Keratinocyte (primary cell): ENCODE measurements at regions not wholly inside any gene's neighbourhood (a gene's known extent, or its start where the extent isn't known, plus 50 kb on each side); places are given as distances from the start of the nearest gene placed in this dataset.

Experiments
- DNase-seq: peaks from one replicate; pipeline ENCODE4 v3.0.0-alpha.2; 2011; ENCODE audit warnings: low read depth, missing footprints, low spot score
- FAIRE-seq: peaks from 2 replicates; lab custom pipeline; 2011; peaks lifted over from hg19 to GRCh38; lab: Jason Lieb, UNC
- H2AFZ ChIP-seq: 2 replicates; pipeline ENCODE4 v1.6.0; 2012; ENCODE audit warnings: low read length, control low read depth, inconsistent platforms; ENCODE audit not compliant: control insufficient read depth
- H3K27ac ChIP-seq: 2 replicates; pipeline ENCODE4 v1.5.1; 2011; ENCODE audit warnings: low read length; ENCODE audit not compliant: control insufficient read depth, insufficient read depth
- H3K27me3 ChIP-seq: 3 replicates; pipeline ENCODE4 v1.6.0; 2011; ENCODE audit warnings: low read length; ENCODE audit not compliant: control insufficient read depth, insufficient read depth; ENCODE audit errors: extremely low read depth
- H3K36me3 ChIP-seq, 2 experiments: 2 replicates in 1 of 2; 3 replicates in 1 of 2; pipeline ENCODE4 v1.5.1; 2011; ENCODE audit warnings: low read length in 2 of 2, mild to moderate bottlenecking in 1 of 2; ENCODE audit not compliant: control insufficient read depth in 2 of 2, insufficient read depth in 2 of 2; ENCODE audit errors: extremely low read depth in 1 of 2
- H3K4me1 ChIP-seq: 3 replicates; pipeline ENCODE4 v1.5.1; 2011; ENCODE audit warnings: low read length; ENCODE audit not compliant: control insufficient read depth, insufficient read depth; ENCODE audit errors: extremely low read depth
- H3K4me2 ChIP-seq: 3 replicates; pipeline ENCODE4 v1.6.0; 2011; ENCODE audit warnings: low read depth, low read length; ENCODE audit not compliant: control insufficient read depth, insufficient read depth; ENCODE audit errors: extremely low read depth
- H3K4me3 ChIP-seq, 3 experiments: fragments of 200-600 bp in 1 of 3; sonication (generic) in 1 of 3; 2 replicates in 2 of 3; 3 replicates in 1 of 3; pipeline ENCODE4 v1.5.1; 2011 to 2016; ENCODE audit warnings: low read length in 3 of 3, mild to moderate bottlenecking in 3 of 3, control low read depth in 2 of 3, inconsistent platforms in 1 of 3, low read depth in 1 of 3, mixed read lengths in 1 of 3, mixed run types in 1 of 3, moderate library complexity in 1 of 3; ENCODE audit not compliant: control insufficient read depth in 2 of 3, insufficient read depth in 2 of 3; ENCODE audit errors: extremely low read depth in 1 of 3
- H3K79me2 ChIP-seq: 2 replicates; pipeline ENCODE4 v1.6.0; 2012; ENCODE audit warnings: low read length; ENCODE audit not compliant: control insufficient read depth, insufficient read depth
- H3K9ac ChIP-seq: 3 replicates; pipeline ENCODE4 v1.6.0; 2011; ENCODE audit warnings: low read length; ENCODE audit not compliant: control insufficient read depth, insufficient read depth; ENCODE audit errors: extremely low read depth
- H3K9me1 ChIP-seq: 3 replicates; pipeline ENCODE4 v1.6.0; 2011; ENCODE audit warnings: low read length; ENCODE audit not compliant: control insufficient read depth, insufficient read depth; ENCODE audit errors: extremely low read depth
- H3K9me3 ChIP-seq: 2 replicates; pipeline ENCODE4 v1.5.1; 2012; ENCODE audit warnings: low read depth, low read length; ENCODE audit not compliant: control insufficient read depth
- H4K20me1 ChIP-seq: 3 replicates; pipeline ENCODE4 v1.6.0; 2011; ENCODE audit warnings: low read length; ENCODE audit not compliant: control insufficient read depth, insufficient read depth; ENCODE audit errors: extremely low read depth
- CTCF ChIP-seq, 3 experiments: IDR thresholded peaks in 1 of 3; conservative IDR thresholded peaks in 1 of 3; optimal IDR thresholded peaks in 1 of 3; 2 replicates in 2 of 3; 3 replicates in 1 of 3; pipeline versions ENCODE3 to v1.5.1; 2011; ENCODE audit warnings: low read length in 3 of 3, mild to moderate bottlenecking in 3 of 3, moderate library complexity in 2 of 3, control low read depth in 1 of 3, inconsistent platforms in 1 of 3; ENCODE audit not compliant: insufficient read depth in 2 of 3; ENCODE audit errors: extremely low read depth in 1 of 3
- EZH2 ChIP-seq: IDR thresholded peaks from one replicate; pipeline ENCODE4 v1.6.1; 2012; ENCODE audit warnings: inconsistent platforms, mild to moderate bottlenecking, low read length, moderate library complexity
- dilution Hi-C: fragments of 300-500 bp; cut with MboI; formaldehyde crosslinking; loops from one replicate; pipeline ENCODE4 v1.7.0; 2020; ENCODE audit warnings: low sequenced_read_pairs; ENCODE audit not compliant: extremely low pct_ligation_motif_present

- Histone ChIP-seq H3K27me3 (no peaks in the 10 kb centered on the region), H4K20me1 (no peaks in the 10 kb centered on the region), H3K9me3 (no peaks in the 10 kb centered on the region), H3K36me3 (no peaks in the 10 kb centered on the region), H3K9me1 (no peaks in the 10 kb centered on the region), H3K4me2 (no peak overlapping the region), H3K27ac (no peak overlapping the region), H3K4me3 (no peak overlapping the region), H3K79me2 (no peaks in the 10 kb centered on the region), H2AFZ (no peak overlapping the region), H3K4me1 (no peaks in the 10 kb centered on the region), H3K9ac (no peak overlapping the region)
- no peak for FAIRE-seq
- DNase-seq: no peak
- TF ChIP-seq CTCF (optimal IDR thresholded peaks at IDR 0.05 in 1 of 3, IDR thresholded peaks at IDR 0.05 in 1 of 3, conservative IDR thresholded peaks at IDR 0.05 in 1 of 3; ENCODE audit: extremely low read depth in 1 of 3, insufficient read depth in 2 of 3, low read length in 3 of 3) (no peak), EZH2 (no peak)
- dilution Hi-C loops: no loop called here
These were observed 473.8 kb upstream of the MC4R start for GRCh38 chr18:60846396-60846795.

GRCh38 chr18:60847517-60847916 lies 474.9 kb upstream of the MC4R start:
- H3K36me3 ChIP-seq: no peaks in the 10 kb centered on the region
- H3K27me3 ChIP-seq: no peaks in the 10 kb centered on the region
- no peaks in the 10 kb centered on the region for H3K9me3 ChIP-seq
- no peak overlapping the region for H3K27ac ChIP-seq
- H3K9me1 ChIP-seq: no peaks in the 10 kb centered on the region
- H3K4me2 ChIP-seq: no peak overlapping the region
- no peak overlapping the region for H3K9ac ChIP-seq
- DNase-seq (no peak), FAIRE-seq (no peak)
- H3K4me3 ChIP-seq: no peak overlapping the region
- no peaks in the 10 kb centered on the region for H3K4me1 ChIP-seq
- H4K20me1 ChIP-seq: no peaks in the 10 kb centered on the region
- H2AFZ ChIP-seq: peak overlapping the region; percentile 44
- H3K79me2 ChIP-seq: no peaks in the 10 kb centered on the region
- dilution Hi-C loops: no loop called here
- TF ChIP-seq CTCF (optimal IDR thresholded peaks at IDR 0.05 in 1 of 3, IDR thresholded peaks at IDR 0.05 in 1 of 3, conservative IDR thresholded peaks at IDR 0.05 in 1 of 3; ENCODE audit: extremely low read depth in 1 of 3, insufficient read depth in 2 of 3, low read length in 3 of 3) (no peak), EZH2 (no peak)
